PC-9 (cell line): ENCODE measurements at regions not wholly inside any gene's neighbourhood (a gene's known extent, or its start where the extent isn't known, plus 50 kb on each side); places are given as distances from the start of the nearest gene placed in this dataset.

Experiments used
- CTCF ChIP-seq: fragments of 200-600 bp; sonication (generic); conservative IDR thresholded peaks from 2 replicates; pipeline ENCODE4 v1.6.1; 2017; ENCODE audit warnings: mixed run types, antibody characterized with exemption, mild to moderate bottlenecking, moderate library complexity
- EZH2 ChIP-seq: fragments of 200-600 bp; sonication (generic); IDR thresholded peaks from 2 replicates; pipeline ENCODE4 v1.8.0; 2017; ENCODE audit warnings: antibody characterized with exemption, low read depth

GRCh38 chr9:17938035-17938655 lies 359.3 kb downstream of the SH3GL2 start:
- no peak for TF ChIP-seq EZH2
- no peak for TF ChIP-seq CTCF
